ENCODE measurements at regions not wholly inside any gene's neighbourhood (a gene's known extent, or its start where the extent isn't known, plus 50 kb on each side); places are given as distances from the start of the nearest gene placed in this dataset.
A peak's percentile ranks its signal among the peaks of the same experiment; 100 is the strongest.

DNA sequence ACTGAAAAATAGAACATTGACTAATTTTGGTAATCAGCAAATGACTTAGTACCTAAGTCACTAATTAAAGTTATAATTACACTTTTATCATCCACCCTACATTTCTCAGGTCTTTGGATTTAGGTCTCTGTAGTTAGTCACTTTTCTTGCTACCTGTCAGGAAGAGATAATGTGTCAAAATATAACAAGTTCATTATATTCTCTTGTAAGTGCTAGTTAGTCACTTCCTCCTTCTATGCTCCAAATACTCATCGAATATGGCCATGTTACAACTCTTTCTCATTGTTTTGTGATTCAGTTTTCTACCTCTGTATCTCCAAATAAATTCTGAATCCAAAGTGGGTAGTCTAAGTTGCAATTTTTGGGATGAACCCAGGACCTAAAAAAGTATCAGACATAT is 163.5 kb upstream of the KIF2B start:
- Histone ChIP-seq H3K27me3 (ENCODE audit: control insufficient read depth, extremely low read depth, insufficient read depth, low read length) (no peaks in the 10 kb centered on the region), H4K20me1 (ENCODE audit: control insufficient read depth, extremely low read depth, insufficient read depth, low read length) (no peaks in the 10 kb centered on the region), H2AFZ (ENCODE audit: control insufficient read depth, low read length) (peak overlapping the region; percentile 5), H3K9me3 (ENCODE audit: control insufficient read depth, low read depth, low read length) (no peaks in the 10 kb centered on the region), H3K9me1 (ENCODE audit: control insufficient read depth, extremely low read depth, insufficient read depth, low read length) (no peaks in the 10 kb centered on the region), H3K9ac (ENCODE audit: control insufficient read depth, extremely low read depth, insufficient read depth, low read length) (no peak overlapping the region), H3K4me3 (ENCODE audit: control insufficient read depth in 2 of 3, extremely low read depth in 1 of 3, insufficient read depth in 2 of 3, low read depth in 1 of 3, low read length in 3 of 3) (no peak overlapping the region), H3K4me1 (ENCODE audit: control insufficient read depth, extremely low read depth, insufficient read depth, low read length) (peaks cover 5% of the 10 kb centered on the region), H3K36me3 (ENCODE audit: control insufficient read depth in 2 of 2, extremely low read depth in 1 of 2, insufficient read depth in 2 of 2, low read length in 2 of 2) (no peaks in the 10 kb centered on the region), H3K79me2 (ENCODE audit: control insufficient read depth, insufficient read depth, low read length) (no peaks in the 10 kb centered on the region), H3K27ac (ENCODE audit: control insufficient read depth, insufficient read depth, low read length) (no peak overlapping the region), H3K4me2 (ENCODE audit: control insufficient read depth, extremely low read depth, insufficient read depth, low read depth, low read length) (no peak overlapping the region)
- dilution Hi-C loops (cut with MboI; ENCODE audit: extremely low pct_ligation_motif_present, low sequenced_read_pairs), result no loop called here
- DNase-seq (ENCODE audit: low read depth, low spot score), result no peak
- FAIRE-seq, result peak; percentile 49
- TF ChIP-seq, protein P1, sequence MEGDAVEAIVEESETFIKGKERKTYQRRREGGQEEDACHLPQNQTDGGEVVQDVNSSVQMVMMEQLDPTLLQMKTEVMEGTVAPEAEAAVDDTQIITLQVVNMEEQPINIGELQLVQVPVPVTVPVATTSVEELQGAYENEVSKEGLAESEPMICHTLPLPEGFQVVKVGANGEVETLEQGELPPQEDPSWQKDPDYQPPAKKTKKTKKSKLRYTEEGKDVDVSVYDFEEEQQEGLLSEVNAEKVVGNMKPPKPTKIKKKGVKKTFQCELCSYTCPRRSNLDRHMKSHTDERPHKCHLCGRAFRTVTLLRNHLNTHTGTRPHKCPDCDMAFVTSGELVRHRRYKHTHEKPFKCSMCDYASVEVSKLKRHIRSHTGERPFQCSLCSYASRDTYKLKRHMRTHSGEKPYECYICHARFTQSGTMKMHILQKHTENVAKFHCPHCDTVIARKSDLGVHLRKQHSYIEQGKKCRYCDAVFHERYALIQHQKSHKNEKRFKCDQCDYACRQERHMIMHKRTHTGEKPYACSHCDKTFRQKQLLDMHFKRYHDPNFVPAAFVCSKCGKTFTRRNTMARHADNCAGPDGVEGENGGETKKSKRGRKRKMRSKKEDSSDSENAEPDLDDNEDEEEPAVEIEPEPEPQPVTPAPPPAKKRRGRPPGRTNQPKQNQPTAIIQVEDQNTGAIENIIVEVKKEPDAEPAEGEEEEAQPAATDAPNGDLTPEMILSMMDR (optimal IDR thresholded peaks at IDR 0.05 in 1 of 3, IDR thresholded peaks at IDR 0.05 in 1 of 3, conservative IDR thresholded peaks at IDR 0.05 in 1 of 3; ENCODE audit: extremely low read depth in 1 of 3, insufficient read depth in 2 of 3, low read length in 3 of 3), result no peak
- TF ChIP-seq EZH2 (IDR thresholded peaks at IDR 0.05; ENCODE audit: low read length), result no peak

DNA sequence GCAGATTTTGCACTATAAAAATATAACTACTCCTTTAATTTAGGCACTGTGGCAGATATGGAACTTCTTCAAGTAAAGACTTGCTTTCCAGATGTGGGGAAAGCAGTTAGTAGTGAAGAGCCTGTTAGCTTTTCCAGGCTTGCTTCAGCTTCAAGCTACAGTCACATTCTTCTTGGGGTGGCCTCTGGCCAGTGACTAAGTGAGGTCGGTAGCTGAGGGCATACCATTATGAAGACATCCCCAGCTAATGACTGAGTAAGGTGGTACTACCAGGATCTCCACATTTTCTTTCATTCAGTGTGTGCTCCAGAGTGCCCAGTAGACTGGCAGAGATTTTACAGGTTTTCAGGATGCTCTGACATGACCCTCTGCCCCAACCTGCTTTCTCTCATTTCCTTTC is 167.1 kb upstream of the KIF2B start:
- H3K4me3 ChIP-seq (ENCODE audit: control insufficient read depth in 2 of 3, extremely low read depth in 1 of 3, insufficient read depth in 2 of 3, low read depth in 1 of 3, low read length in 3 of 3), result no peak overlapping the region
- FAIRE-seq (peak; percentile 36), DNase-seq (ENCODE audit: low read depth, low spot score) (no peak)
- H3K79me2 ChIP-seq (ENCODE audit: control insufficient read depth, insufficient read depth, low read length), result no peaks in the 10 kb centered on the region
- no peaks in the 10 kb centered on the region for H3K4me1 ChIP-seq (ENCODE audit: control insufficient read depth, extremely low read depth, insufficient read depth, low read length)
- H3K9ac ChIP-seq (ENCODE audit: control insufficient read depth, extremely low read depth, insufficient read depth, low read length), result no peak overlapping the region
- no peak overlapping the region for H3K4me2 ChIP-seq (ENCODE audit: control insufficient read depth, extremely low read depth, insufficient read depth, low read depth, low read length)
- H3K9me3 ChIP-seq (ENCODE audit: control insufficient read depth, low read depth, low read length), result no peaks in the 10 kb centered on the region
- H3K9me1 ChIP-seq (ENCODE audit: control insufficient read depth, extremely low read depth, insufficient read depth, low read length), result no peaks in the 10 kb centered on the region
- H3K36me3 ChIP-seq (ENCODE audit: control insufficient read depth in 2 of 2, extremely low read depth in 1 of 2, insufficient read depth in 2 of 2, low read length in 2 of 2), result no peaks in the 10 kb centered on the region
- H4K20me1 ChIP-seq (ENCODE audit: control insufficient read depth, extremely low read depth, insufficient read depth, low read length), result no peaks in the 10 kb centered on the region
- no peak overlapping the region for H3K27ac ChIP-seq (ENCODE audit: control insufficient read depth, insufficient read depth, low read length)
- H2AFZ ChIP-seq (ENCODE audit: control insufficient read depth, low read length), result no peak overlapping the region
- dilution Hi-C loops (cut with MboI; ENCODE audit: extremely low pct_ligation_motif_present, low sequenced_read_pairs), result no loop called here
- no peaks in the 10 kb centered on the region for H3K27me3 ChIP-seq (ENCODE audit: control insufficient read depth, extremely low read depth, insufficient read depth, low read length)
- TF ChIP-seq, protein P1 (optimal IDR thresholded peaks at IDR 0.05 in 1 of 3, IDR thresholded peaks at IDR 0.05 in 1 of 3, conservative IDR thresholded peaks at IDR 0.05 in 1 of 3; ENCODE audit: extremely low read depth in 1 of 3, insufficient read depth in 2 of 3, low read length in 3 of 3), result no peak
- no peak for TF ChIP-seq EZH2 (IDR thresholded peaks at IDR 0.05; ENCODE audit: low read length)
